ENCODE measurements at regions not wholly inside any gene's neighbourhood (a gene's known extent, or its start where the extent isn't known, plus 50 kb on each side); places are given as distances from the start of the nearest gene placed in this dataset.

GRCh38 chr16:85257483-85257882 lies 145.2 kb upstream of the CIBAR2 start:
- Histone ChIP-seq H3K9me3 (replicated peaks in 1 of 3) (no peaks in the 10 kb centered on the region), H3K36me3 (replicated peaks in 1 of 2) (no peaks in the 10 kb centered on the region), H3K4me1 (replicated peaks in 1 of 2) (peaks cover 0 to 14% of the 10 kb centered on the region in 2 donors), H3K27me3 (no peaks in the 10 kb centered on the region), H3K4me3 (no peak overlapping the region), H3K27ac (no peak overlapping the region)
- 94 to 97% (median 96%) methylated on average over 8 of the region's 8 CpGs for whole genome bisulfite sequencing, 4 donors
- DNase-seq = no peak
- intact Hi-C loops (cut with DNase I) = loop anchor here in 1 of 2 donors (10.0 kb wide), 1 partner anchor 143 kb away; the partner anchor contains the start of gene CIBAR2
- TF ChIP-seq CTCF (IDR thresholded peaks at IDR 0.05) (no peak), POLR2A (IDR thresholded peaks at IDR 0.05) (no peak)

- DNase-seq = no peak
- intact Hi-C loops (cut with DNase I) = loop anchor here in 1 of 2 donors (10.0 kb wide), 1 partner anchor 143 kb away; the partner anchor contains the start of gene CIBAR2
- H3K9me3 ChIP-seq (replicated peaks in 1 of 3) = no peaks in the 10 kb centered on the region
- H3K4me1 ChIP-seq (replicated peaks in 1 of 2) = peaks cover 0 to 14% of the 10 kb centered on the region in 2 donors
- no peak overlapping the region for H3K4me3 ChIP-seq
- H3K36me3 ChIP-seq (replicated peaks in 1 of 2) = no peaks in the 10 kb centered on the region
- no peak overlapping the region for H3K27ac ChIP-seq
- H3K27me3 ChIP-seq = no peaks in the 10 kb centered on the region
- WGBS, 4 donors = 76 to 91% (median 83%) methylated on average over 5 to 12 of the region's 12 CpGs
- TF ChIP-seq CTCF (IDR thresholded peaks at IDR 0.05) (no peak), POLR2A (IDR thresholded peaks at IDR 0.05) (no peak)
These were observed 145.9 kb upstream of the CIBAR2 start for GRCh38 chr16:85258166-85258565.

GRCh38 chr16:85258629-85259028 lies 146.4 kb upstream of the CIBAR2 start:
- no peak overlapping the region for H3K4me3 ChIP-seq
- no peaks in the 10 kb centered on the region for H3K9me3 ChIP-seq (replicated peaks in 1 of 3)
- 42 to 68% (median 55%) methylated on average over 3 to 18 of the region's 18 CpGs for WGBS, 4 donors
- no peak overlapping the region for H3K27ac ChIP-seq
- no peaks in the 10 kb centered on the region for H3K27me3 ChIP-seq
- intact Hi-C loops (cut with DNase I) = loop anchor here in 1 of 2 donors (10.0 kb wide), 1 partner anchor 144 kb away; the partner anchor contains the start of gene CIBAR2
- peak in 1 of 7 donors; percentile 18 for DNase-seq
- H3K4me1 ChIP-seq (replicated peaks in 1 of 2) = peaks cover 0 to 14% of the 10 kb centered on the region in 2 donors
- TF ChIP-seq POLR2A (IDR thresholded peaks at IDR 0.05) (no peak), CTCF (IDR thresholded peaks at IDR 0.05) (no peak)
- no peaks in the 10 kb centered on the region for H3K36me3 ChIP-seq (replicated peaks in 1 of 2)

- WGBS, 4 donors = 79 to 84% (median 82%) methylated on average over 11 to 19 of the region's 19 CpGs
- Histone ChIP-seq H3K36me3 (replicated peaks in 1 of 2) (no peaks in the 10 kb centered on the region), H3K9me3 (replicated peaks in 1 of 3) (no peaks in the 10 kb centered on the region), H3K27me3 (no peaks in the 10 kb centered on the region), H3K4me1 (replicated peaks in 1 of 2) (peaks cover 0 to 14% of the 10 kb centered on the region in 2 donors), H3K4me3 (no peak overlapping the region), H3K27ac (no peak overlapping the region)
- TF ChIP-seq CTCF (IDR thresholded peaks at IDR 0.05) (no peak), POLR2A (IDR thresholded peaks at IDR 0.05) (no peak)
- DNase-seq = no peak
- intact Hi-C loops (cut with DNase I) = loop anchor here in 1 of 2 donors (10.0 kb wide), 1 partner anchor 144 kb away; the partner anchor contains the start of gene CIBAR2
These were observed 147.0 kb upstream of the CIBAR2 start for GRCh38 chr16:85259115-85259831.
